Upper lobe of left lung (tissue), 6 donors: ENCODE measurements at regions not wholly inside any gene's neighbourhood (a gene's known extent, or its start where the extent isn't known, plus 50 kb on each side); places are given as distances from the start of the nearest gene placed in this dataset.
A peak's percentile ranks its signal among the peaks of the same experiment; 100 is the strongest.

Source experiments
- ATAC-seq, 2 donors: fragments of 200-7000 bp; cut with Tn5 transposase; one replicate each; pipeline ENCODE4 v1.9.1; 2022; ENCODE audit warnings: mild to moderate bottlenecking in 2 of 2, moderate library complexity in 2 of 2; ENCODE audit not compliant: low FRiP score in 2 of 2
- DNase-seq, 2 donors: peaks; one replicate each; pipeline ENCODE4 v3.0.0-alpha.2; 2019 to 2020
- H3K27ac ChIP-seq, 4 donors: fragments of 200-600 bp; sonication (generic); one replicate each; pipeline ENCODE4 v1.5.1; 2016 to 2019
- H3K27me3 ChIP-seq, 4 donors: fragments of 200-600 bp; sonication (generic); one replicate each; pipeline ENCODE4 v1.5.1; 2017 to 2019
- H3K36me3 ChIP-seq, 4 donors: fragments of 200-600 bp; sonication (generic); one replicate each; pipeline ENCODE4 v1.5.1; 2016 to 2019
- H3K4me1 ChIP-seq, 4 donors: fragments of 200-600 bp; sonication (generic); one replicate each; pipeline ENCODE4 v1.5.1; 2018 to 2019
- H3K4me3 ChIP-seq, 4 donors: fragments of 200-600 bp; sonication (generic); one replicate each; pipeline ENCODE4 v1.5.1; 2017 to 2019; ENCODE audit warnings: mild to moderate bottlenecking in 2 of 4, moderate library complexity in 1 of 4
- H3K9me3 ChIP-seq, 4 donors: fragments of 200-600 bp; sonication (generic); one replicate each; pipeline ENCODE4 v1.5.1; 2018 to 2019
- EP300 ChIP-seq, 4 donors: sonication (generic); formaldehyde crosslinking; IDR thresholded peaks; one replicate each; pipeline ENCODE4 v1.5.1; 2017; ENCODE audit warnings: antibody characterized with exemption in 4 of 4, control low read depth in 2 of 4
- POLR2A ChIP-seq, 4 donors: fragments of 450-650 bp; IDR thresholded peaks; one replicate each; pipeline ENCODE4 v1.5.1; 2016 to 2017; ENCODE audit warnings: antibody characterized with exemption in 4 of 4, mild to moderate bottlenecking in 2 of 4
- POLR2AphosphoS5 ChIP-seq, 2 donors: sonication (generic); formaldehyde crosslinking; IDR thresholded peaks; one replicate each; pipeline ENCODE4 v1.5.1; 2017; ENCODE audit warnings: antibody characterized with exemption in 2 of 2
- WGBS, 2 donors: methylation state at CpG; one replicate each; pipeline ENCODE4 v1.1.5; 2017 to 2018; 5-methylcytosine and 5-hydroxymethylcytosine counted together
- TF ChIP-seq, protein P1 (sequence below), 6 experiments: fragments of 450-650 bp in 4 of 6; fragments of 200-600 bp in 2 of 6; sonication (generic) in 2 of 6; IDR thresholded peaks; one replicate each; pipeline ENCODE4 v1.5.1; 2016 to 2019; ENCODE audit warnings: antibody characterized with exemption in 6 of 6
- donor health status: DM: no; HTN: no; CAD: no; lungs with moderate emphysema.
- donor health status: DM: no; HTN: yes; CAD: no; lungs with severe emphysema.

DNA sequence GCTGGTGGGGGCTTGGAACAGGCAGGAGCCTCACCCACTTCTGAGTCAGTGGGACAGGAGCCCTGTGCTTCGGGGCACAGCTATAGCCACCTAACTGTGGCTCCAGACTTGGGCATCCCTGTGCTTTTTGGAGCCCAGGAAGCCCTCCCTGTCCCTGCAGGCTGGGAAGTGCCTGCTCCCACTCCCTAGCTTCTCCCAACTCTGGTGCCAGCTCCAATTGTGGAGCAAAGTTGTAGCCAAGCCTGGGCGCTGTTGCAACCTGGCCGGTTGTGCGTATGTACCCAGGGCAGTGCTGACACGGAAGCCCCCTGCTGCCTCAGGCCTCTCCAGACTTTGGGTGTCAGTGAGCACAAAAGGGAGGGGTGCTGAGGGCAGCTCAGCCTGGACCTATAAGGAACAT is 601.7 kb upstream of the GJE1 start:
- WGBS, 2 donors: 91 to 94% methylated on average over 3 to 5 of the region's 5 CpGs
- peak in 1 of 2 donors; percentile 5 for DNase-seq
- no peaks in the 10 kb centered on the region for H3K9me3 ChIP-seq
- H3K4me3 ChIP-seq: no peak overlapping the region
- H3K27ac ChIP-seq: no peak overlapping the region
- no peaks in the 10 kb centered on the region for H3K36me3 ChIP-seq
- TF ChIP-seq EP300 (IDR thresholded peaks at IDR 0.05) (no peak), POLR2A (IDR thresholded peaks at IDR 0.05) (no peak), POLR2AphosphoS5 (IDR thresholded peaks at IDR 0.05) (no peak)
- TF ChIP-seq, protein P1, sequence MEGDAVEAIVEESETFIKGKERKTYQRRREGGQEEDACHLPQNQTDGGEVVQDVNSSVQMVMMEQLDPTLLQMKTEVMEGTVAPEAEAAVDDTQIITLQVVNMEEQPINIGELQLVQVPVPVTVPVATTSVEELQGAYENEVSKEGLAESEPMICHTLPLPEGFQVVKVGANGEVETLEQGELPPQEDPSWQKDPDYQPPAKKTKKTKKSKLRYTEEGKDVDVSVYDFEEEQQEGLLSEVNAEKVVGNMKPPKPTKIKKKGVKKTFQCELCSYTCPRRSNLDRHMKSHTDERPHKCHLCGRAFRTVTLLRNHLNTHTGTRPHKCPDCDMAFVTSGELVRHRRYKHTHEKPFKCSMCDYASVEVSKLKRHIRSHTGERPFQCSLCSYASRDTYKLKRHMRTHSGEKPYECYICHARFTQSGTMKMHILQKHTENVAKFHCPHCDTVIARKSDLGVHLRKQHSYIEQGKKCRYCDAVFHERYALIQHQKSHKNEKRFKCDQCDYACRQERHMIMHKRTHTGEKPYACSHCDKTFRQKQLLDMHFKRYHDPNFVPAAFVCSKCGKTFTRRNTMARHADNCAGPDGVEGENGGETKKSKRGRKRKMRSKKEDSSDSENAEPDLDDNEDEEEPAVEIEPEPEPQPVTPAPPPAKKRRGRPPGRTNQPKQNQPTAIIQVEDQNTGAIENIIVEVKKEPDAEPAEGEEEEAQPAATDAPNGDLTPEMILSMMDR (IDR thresholded peaks at IDR 0.05): no peak
- ATAC-seq: peak in 1 of 2 donors; percentile 28
- H3K4me1 ChIP-seq: no peaks in the 10 kb centered on the region
- no peaks in the 10 kb centered on the region for H3K27me3 ChIP-seq

GRCh38 chr6:141528596-141528995 is 604.1 kb upstream of the GJE1 start:
- Histone ChIP-seq H3K36me3 (no peaks in the 10 kb centered on the region), H3K9me3 (no peaks in the 10 kb centered on the region), H3K4me1 (no peaks in the 10 kb centered on the region), H3K27ac (no peak overlapping the region), H3K4me3 (no peak overlapping the region), H3K27me3 (no peaks in the 10 kb centered on the region)
- TF ChIP-seq, protein P1 (IDR thresholded peaks at IDR 0.05): no peak
- TF ChIP-seq POLR2AphosphoS5 (IDR thresholded peaks at IDR 0.05) (no peak), EP300 (IDR thresholded peaks at IDR 0.05) (no peak), POLR2A (IDR thresholded peaks at IDR 0.05) (no peak)
- 89% methylated on average over 1 of the region's 1 CpG for WGBS, 2 donors
- no peak for ATAC-seq
- DNase-seq: no peak

- Histone ChIP-seq H3K9me3 (no peaks in the 10 kb centered on the region), H3K27ac (no peak overlapping the region), H3K4me1 (no peaks in the 10 kb centered on the region), H3K27me3 (no peaks in the 10 kb centered on the region), H3K4me3 (no peak overlapping the region), H3K36me3 (no peaks in the 10 kb centered on the region)
- ATAC-seq: no peak
- TF ChIP-seq EP300 (IDR thresholded peaks at IDR 0.05) (no peak), POLR2A (IDR thresholded peaks at IDR 0.05) (no peak), POLR2AphosphoS5 (IDR thresholded peaks at IDR 0.05) (no peak)
- TF ChIP-seq, protein P1 (IDR thresholded peaks at IDR 0.05): no peak
- DNase-seq: no peak
- WGBS, 2 donors: 88 to 90% methylated on average over 6 of the region's 6 CpGs
Observed at GRCh38 chr6:141526985-141527384, 605.7 kb upstream of the GJE1 start.

DNA sequence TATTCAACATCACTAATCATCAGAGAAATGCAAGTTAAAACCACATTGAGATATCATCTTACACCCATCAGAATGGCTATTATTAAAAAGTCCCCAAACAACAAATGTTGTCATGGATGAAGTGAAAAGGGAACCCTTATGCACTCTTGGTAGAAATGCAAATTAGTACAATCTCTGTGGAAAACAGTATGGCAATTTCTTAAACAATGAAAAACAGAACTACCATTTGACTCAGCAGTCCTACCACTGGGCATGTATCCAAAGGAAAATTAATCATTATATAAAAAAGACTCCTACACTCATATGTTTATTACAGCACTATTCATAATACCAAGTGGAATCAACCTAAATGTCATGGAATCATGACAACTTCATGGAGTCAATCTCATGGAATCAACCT is 611.3 kb upstream of the GJE1 start:
- H3K9me3 ChIP-seq: no peaks in the 10 kb centered on the region
- no peak for DNase-seq
- ATAC-seq: no peak
- no peaks in the 10 kb centered on the region for H3K4me1 ChIP-seq
- TF ChIP-seq POLR2AphosphoS5 (IDR thresholded peaks at IDR 0.05): no peak
- TF ChIP-seq, protein P1 (IDR thresholded peaks at IDR 0.05): no peak
- no peak for TF ChIP-seq EP300 (IDR thresholded peaks at IDR 0.05)
- no peak for TF ChIP-seq POLR2A (IDR thresholded peaks at IDR 0.05)
- H3K27me3 ChIP-seq: no peaks in the 10 kb centered on the region
- H3K4me3 ChIP-seq: no peak overlapping the region
- H3K36me3 ChIP-seq: no peaks in the 10 kb centered on the region
- H3K27ac ChIP-seq: no peak overlapping the region

DNA sequence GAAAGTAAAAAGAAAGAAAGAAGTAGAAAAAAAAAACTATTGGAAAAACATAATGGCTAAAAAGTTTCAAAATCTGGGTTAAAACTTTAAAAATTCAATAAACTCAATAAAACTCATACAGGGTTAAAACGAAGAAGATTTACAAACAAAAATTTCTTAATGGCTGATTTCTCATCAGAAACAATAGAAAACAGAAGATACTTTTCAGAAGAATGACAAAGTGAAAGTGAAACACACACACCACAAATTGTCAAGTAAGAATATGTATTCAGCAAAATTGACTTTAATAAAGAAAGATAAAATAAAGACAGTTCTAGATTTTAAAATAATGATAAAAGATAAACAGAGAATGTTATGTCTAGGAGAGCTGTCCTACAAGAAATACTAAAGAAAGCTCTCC is 618.9 kb upstream of the GJE1 start:
- no peak for ATAC-seq
- no peak overlapping the region for H3K4me3 ChIP-seq
- DNase-seq: no peak
- H3K36me3 ChIP-seq: no peaks in the 10 kb centered on the region
- no peaks in the 10 kb centered on the region for H3K4me1 ChIP-seq
- H3K27me3 ChIP-seq: no peaks in the 10 kb centered on the region
- no peaks in the 10 kb centered on the region for H3K9me3 ChIP-seq
- WGBS, 2 donors: 50 to 67% methylated on average over 1 of the region's 1 CpG
- no peak overlapping the region for H3K27ac ChIP-seq
- TF ChIP-seq POLR2A (IDR thresholded peaks at IDR 0.05) (no peak), POLR2AphosphoS5 (IDR thresholded peaks at IDR 0.05) (no peak), EP300 (IDR thresholded peaks at IDR 0.05) (no peak)
- TF ChIP-seq, protein P1 (IDR thresholded peaks at IDR 0.05): no peak
